WTC11 (cell line): ENCODE measurements at regions not wholly inside any gene's neighbourhood (a gene's known extent, or its start where the extent isn't known, plus 50 kb on each side); places are given as distances from the start of the nearest gene placed in this dataset.

Experiments
- CBFB ChIP-seq: sonication (generic); formaldehyde crosslinking; IDR thresholded peaks from 2 replicates; pipeline ENCODE4 v1.8.1; 2022; ENCODE audit warnings: mild to moderate bottlenecking, low read depth, missing genetic modification reagents
- JUN ChIP-seq: sonication (generic); formaldehyde crosslinking; IDR thresholded peaks from 2 replicates; pipeline ENCODE4 v1.8.0; 2023; ENCODE audit warnings: mild to moderate bottlenecking, missing genetic modification reagents
- TF ChIP-seq, protein P1 (sequence below): fragments of 200-600 bp; IDR thresholded peaks from 2 replicates; pipeline ENCODE4 v1.8.0; 2022; ENCODE audit warnings: antibody characterized with exemption
- TF ChIP-seq, protein P2 (sequence below): sonication (generic); formaldehyde crosslinking; IDR thresholded peaks from 2 replicates; pipeline ENCODE4 v1.8.1; 2022; ENCODE audit warnings: mild to moderate bottlenecking, moderate library complexity, missing genetic modification reagents
- TF ChIP-seq, protein P3 (sequence below): sonication (generic); formaldehyde crosslinking; IDR thresholded peaks from 2 replicates; pipeline ENCODE4 v1.8.1; 2022; ENCODE audit warnings: low read depth, missing genetic modification reagents, borderline replicate concordance
- TF ChIP-seq, protein P4 (sequence below): fragments of 250-450 bp; sonication (Bioruptor Pico); IDR thresholded peaks from 2 replicates; pipeline ENCODE4 v2.1.2; 2022; ENCODE audit warnings: mild to moderate bottlenecking, moderate library complexity

DNA sequence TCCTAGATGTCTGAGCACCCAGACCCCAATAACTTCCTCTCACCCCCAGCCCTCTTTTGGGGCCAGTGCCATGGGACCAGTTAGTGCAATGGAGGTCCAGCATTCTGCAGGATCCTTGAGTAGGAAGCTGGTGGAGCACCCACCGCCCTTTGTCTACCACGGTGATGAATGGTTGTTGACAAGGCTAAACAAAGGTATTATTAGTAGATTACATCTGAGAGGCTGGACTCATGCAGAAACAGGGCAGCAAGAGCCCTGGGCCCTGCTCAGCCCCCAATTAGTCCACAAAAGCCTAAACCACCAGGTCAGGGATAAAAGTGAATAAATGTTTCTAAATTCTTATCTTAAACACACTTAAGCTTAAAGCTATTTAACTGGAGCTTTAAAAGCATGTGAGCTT lies 196.5 kb upstream of the TSHZ3 start:
- TF ChIP-seq, protein P1, sequence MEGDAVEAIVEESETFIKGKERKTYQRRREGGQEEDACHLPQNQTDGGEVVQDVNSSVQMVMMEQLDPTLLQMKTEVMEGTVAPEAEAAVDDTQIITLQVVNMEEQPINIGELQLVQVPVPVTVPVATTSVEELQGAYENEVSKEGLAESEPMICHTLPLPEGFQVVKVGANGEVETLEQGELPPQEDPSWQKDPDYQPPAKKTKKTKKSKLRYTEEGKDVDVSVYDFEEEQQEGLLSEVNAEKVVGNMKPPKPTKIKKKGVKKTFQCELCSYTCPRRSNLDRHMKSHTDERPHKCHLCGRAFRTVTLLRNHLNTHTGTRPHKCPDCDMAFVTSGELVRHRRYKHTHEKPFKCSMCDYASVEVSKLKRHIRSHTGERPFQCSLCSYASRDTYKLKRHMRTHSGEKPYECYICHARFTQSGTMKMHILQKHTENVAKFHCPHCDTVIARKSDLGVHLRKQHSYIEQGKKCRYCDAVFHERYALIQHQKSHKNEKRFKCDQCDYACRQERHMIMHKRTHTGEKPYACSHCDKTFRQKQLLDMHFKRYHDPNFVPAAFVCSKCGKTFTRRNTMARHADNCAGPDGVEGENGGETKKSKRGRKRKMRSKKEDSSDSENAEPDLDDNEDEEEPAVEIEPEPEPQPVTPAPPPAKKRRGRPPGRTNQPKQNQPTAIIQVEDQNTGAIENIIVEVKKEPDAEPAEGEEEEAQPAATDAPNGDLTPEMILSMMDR = no peak
- TF ChIP-seq, protein P2, sequence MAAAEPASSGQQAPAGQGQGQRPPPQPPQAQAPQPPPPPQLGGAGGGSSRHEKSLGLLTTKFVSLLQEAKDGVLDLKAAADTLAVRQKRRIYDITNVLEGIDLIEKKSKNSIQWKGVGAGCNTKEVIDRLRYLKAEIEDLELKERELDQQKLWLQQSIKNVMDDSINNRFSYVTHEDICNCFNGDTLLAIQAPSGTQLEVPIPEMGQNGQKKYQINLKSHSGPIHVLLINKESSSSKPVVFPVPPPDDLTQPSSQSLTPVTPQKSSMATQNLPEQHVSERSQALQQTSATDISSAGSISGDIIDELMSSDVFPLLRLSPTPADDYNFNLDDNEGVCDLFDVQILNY (CRISPR knock-in tag) = no peak
- TF ChIP-seq, protein P3, sequence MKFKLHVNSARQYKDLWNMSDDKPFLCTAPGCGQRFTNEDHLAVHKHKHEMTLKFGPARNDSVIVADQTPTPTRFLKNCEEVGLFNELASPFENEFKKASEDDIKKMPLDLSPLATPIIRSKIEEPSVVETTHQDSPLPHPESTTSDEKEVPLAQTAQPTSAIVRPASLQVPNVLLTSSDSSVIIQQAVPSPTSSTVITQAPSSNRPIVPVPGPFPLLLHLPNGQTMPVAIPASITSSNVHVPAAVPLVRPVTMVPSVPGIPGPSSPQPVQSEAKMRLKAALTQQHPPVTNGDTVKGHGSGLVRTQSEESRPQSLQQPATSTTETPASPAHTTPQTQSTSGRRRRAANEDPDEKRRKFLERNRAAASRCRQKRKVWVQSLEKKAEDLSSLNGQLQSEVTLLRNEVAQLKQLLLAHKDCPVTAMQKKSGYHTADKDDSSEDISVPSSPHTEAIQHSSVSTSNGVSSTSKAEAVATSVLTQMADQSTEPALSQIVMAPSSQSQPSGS (CRISPR knock-in tag) = no peak
- TF ChIP-seq, protein P4, sequence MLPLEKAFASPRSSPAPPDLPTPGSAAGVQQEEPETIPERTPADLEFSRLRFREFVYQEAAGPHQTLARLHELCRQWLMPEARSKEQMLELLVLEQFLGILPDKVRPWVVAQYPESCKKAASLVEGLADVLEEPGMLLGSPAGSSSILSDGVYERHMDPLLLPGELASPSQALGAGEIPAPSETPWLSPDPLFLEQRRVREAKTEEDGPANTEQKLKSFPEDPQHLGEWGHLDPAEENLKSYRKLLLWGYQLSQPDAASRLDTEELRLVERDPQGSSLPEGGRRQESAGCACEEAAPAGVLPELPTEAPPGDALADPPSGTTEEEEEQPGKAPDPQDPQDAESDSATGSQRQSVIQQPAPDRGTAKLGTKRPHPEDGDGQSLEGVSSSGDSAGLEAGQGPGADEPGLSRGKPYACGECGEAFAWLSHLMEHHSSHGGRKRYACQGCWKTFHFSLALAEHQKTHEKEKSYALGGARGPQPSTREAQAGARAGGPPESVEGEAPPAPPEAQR = no peak
- TF ChIP-seq JUN (CRISPR knock-in tag) (no peak), CBFB (CRISPR knock-in tag) (no peak)
